GM19372 (cell line): ENCODE measurements at regions not wholly inside any gene's neighbourhood (a gene's known extent, or its start where the extent isn't known, plus 50 kb on each side); places are given as distances from the start of the nearest gene placed in this dataset.

ENCODE experiments used
- ATAC-seq: cut with Tn5 transposase; IDR thresholded peaks from one replicate; pipeline ENCODE4 v1.9.1; 2021; ENCODE audit warnings: mild to moderate bottlenecking, low read depth, moderate library complexity; ENCODE audit not compliant: unreplicated experiment

DNA sequence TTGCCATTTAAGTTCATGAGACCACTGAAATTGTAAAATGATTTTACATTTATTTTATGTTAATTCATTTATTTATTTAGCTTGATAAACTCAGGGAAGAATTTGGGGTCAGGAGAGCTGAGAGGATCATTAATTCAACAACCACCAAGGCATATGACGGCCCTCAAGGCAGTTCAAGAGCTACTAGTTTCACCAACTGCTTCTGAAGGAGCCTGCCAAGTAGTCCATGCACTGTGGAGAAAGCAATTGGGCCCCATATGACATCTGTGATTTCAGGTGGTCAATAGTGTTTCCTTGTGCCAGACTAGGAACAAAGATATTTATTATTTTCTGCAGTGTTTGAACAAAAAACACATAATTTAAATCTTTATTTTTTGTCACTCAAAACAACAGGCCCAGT, 236.4 kb downstream of the CASP12 start:
- ATAC-seq = no peak

DNA sequence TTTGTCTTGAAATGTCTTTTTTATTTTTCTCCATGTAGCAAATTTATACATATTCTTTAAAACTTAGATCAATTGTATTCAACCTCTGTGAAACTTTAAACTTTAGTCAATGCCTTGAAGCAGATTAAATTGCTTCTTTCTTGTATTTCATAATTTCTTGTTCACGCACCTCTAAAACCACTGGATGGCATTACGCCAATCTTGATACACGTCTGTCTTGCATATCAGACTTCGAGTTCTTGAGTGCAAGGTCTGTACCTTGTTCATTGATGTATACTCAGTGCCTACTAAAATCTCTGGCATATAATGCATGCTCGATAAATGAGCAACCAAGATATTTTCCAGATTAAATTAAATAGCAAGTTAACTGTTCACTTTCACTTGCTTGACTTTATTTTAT, 236.8 kb downstream of the CASP12 start:
- ATAC-seq = no peak

DNA sequence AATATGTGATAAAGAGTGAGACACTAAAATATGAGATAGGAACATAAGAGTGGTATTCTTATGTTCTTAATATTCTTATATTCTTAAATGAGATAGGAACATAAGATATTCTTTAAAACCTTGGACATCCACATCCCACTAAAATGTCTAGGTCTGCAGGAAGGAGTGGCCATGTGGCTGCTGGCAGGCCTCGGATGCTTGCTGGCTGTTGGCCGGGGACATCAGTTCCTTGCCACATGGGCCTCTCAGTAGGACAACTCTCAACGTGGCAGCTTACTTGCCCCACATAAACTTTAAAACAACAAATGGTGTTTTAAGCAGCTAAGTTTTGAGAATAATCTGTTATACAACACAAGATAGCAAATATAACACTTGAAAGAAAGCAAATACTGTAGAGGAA, 240.1 kb downstream of the CASP12 start:
- ATAC-seq = no peak

DNA sequence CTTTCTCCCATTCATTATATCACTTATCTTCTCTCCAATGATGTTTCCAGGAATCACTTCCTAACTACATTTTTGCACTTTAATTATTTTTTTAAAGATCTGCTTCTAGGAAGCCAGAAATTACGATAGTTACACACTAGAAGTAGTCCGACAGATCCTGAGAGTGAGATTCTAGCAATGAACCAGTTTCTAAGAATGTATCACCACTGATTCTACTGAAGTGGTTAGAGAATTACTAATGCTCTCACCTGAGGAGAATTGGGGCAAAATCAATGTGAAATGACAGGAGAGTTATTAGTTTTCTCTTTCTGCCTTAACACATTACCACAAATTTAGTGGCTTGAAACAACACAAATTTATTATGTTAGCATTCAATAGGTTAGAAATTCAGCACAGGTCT, 241.2 kb downstream of the CASP12 start:
- no peak for ATAC-seq

DNA sequence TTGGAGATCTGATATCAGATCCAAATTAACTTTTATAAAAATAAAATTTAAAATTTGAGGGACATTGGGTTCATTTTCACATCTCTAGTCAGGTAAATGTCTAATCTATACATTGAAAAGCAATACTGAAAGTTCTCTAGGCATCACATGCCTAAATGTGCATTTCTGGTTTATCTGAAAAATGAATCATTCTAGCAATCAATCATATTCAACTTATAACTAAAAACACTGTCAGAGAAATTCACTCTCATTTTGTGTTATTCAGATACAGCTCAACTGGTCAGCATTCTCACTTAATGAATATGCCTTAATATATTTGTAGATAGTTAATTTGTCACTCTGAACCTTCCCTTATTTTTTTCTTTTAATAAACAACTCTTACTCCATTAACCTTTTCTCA, 243.2 kb downstream of the CASP12 start:
- no peak for ATAC-seq

DNA sequence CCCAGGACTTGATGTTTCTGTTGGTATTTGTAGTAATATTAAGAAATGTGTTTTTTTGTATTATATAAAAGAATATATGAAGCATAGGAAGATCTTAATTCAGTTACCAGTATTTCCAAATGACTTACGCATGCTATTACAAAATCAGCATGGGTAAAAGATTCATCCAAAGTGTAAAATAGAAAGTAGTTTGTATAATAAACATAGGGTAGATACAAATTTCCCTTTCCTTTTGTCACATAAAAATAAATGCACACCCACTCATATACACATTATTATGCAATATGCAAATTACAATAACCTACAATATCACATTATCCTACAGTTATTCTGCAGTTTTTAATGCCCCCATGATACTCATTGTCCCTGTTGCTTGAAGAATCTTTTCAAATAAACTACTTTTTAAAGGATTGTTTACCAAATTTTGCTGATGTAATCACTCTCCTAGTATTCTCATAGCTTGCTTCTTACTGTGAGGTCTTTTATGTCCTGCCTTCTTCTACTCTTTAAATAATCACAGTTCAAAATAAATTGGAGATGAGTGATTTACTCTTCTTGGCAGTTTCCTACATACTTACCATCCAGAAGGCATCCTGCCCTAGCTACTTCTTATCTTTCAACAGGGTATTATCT, 244.0 kb downstream of the CASP12 start:
- no peak for ATAC-seq

DNA sequence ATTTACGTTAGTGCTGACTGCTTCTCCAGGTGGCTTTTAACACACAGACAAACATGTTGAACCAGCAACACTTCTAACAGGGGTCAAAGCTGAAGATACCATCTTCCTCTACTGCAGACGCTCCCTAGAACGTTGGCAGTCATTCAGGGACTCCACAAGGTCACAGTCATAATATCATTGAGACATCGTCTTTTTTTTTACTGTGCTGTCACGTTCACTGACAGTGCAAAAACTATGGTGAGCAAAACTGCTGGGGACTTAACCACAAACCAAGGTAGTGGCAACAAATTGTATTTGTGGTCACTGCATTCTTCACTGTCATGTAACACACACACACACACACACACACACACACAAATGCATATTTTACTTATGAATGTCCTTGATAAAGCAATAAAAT, 244.9 kb downstream of the CASP12 start:
- ATAC-seq = no peak

DNA sequence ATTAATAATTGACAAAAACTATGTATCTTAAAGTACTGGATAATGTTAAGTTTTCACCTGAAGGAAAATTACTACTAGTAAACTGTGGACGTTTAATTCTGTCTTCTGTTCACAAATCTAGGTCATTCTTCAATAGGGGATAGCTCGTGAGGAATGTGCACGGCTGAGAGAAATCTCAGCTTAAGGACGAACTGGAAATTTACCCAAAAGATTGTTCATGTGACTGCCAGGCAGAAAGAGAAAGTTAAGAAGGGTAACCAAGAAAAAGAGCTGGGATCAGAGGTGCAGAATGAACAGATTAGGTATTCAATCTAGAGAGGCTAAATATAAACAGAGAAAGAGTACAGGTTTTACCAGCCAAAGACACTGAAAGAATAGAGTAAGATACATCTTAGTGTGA, 245.3 kb downstream of the CASP12 start:
- no peak for ATAC-seq

DNA sequence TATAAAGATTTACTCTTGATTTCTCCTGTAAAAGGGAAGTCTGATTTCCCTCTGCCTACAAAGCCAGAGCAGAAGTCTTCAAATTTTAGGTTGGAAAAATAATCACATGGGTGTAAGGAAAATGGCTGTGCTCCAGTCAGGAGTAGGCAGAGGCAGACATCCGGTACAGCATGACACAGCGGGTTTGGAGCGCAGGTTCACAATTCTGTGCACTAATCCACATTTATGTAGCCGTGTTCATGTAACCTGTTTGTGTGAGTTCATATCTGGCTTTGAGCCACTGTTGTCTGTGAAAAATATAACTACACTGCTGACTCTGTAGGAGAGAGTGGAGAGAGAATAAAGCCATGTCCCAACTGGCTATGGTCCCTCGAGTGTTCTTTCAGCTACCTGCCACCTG, 248.0 kb downstream of the CASP12 start:
- no peak for ATAC-seq

DNA sequence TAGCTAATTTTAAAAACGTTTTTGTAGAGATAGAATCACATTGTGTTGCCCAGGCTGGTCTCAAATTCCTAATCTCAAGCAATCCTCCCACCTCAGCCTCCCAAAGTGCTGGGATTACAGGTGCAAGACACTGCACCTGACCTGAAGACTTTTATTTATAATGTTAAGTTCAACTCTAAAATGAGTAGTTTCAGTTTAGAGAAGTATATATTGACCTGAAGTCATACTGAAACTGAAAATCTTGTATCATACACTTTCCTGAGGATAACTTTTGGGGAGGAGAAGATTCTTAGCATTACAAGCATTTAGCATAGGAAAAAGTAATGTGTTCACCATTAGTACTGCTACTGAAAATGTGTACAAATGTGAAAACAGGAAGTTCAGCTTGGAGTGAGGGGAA, 249.3 kb downstream of the CASP12 start:
- no peak for ATAC-seq

DNA sequence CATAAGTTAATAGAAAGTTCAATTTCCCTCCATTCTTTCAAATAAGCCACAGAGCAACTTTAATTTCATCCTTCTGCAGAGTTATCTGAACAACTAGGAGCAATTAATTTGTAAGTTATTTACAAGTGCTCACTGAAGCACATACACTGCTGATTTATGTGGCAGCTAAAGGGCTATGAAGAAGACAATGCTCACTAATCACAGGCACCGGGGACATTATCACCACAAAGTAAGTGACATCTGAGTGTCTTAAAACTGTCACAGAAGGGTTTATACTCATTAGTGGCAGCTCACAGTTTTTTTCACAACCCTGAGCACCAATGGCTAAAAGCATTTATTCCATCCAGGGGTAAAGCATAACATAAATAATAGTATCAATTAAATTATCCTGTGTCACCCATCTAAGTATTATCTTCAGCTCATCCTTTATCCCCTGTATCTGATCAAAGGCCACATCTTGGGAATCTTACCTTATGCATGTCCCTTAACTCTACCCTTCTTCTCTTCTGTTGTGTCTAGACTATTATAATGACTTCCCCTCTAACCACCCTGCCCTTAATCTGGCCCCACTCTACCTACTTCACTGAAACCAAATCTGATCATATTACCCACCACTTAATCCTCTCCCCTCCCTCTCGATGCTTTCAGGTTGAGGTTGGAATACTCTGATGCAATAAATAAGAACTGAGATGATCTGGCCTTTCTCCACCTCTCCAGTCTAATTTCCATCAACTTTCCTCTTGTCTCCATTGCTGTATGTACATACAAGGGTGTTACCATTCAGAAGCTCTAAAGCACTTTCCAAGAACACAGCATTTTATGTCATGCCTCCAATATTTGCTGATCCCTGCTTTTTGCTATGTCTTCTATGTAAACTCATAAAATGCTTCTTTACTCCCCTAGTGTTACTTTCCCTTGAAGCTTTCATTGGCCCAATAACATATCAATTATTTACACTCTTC, 252.7 kb downstream of the CASP12 start:
- ATAC-seq = no peak

DNA sequence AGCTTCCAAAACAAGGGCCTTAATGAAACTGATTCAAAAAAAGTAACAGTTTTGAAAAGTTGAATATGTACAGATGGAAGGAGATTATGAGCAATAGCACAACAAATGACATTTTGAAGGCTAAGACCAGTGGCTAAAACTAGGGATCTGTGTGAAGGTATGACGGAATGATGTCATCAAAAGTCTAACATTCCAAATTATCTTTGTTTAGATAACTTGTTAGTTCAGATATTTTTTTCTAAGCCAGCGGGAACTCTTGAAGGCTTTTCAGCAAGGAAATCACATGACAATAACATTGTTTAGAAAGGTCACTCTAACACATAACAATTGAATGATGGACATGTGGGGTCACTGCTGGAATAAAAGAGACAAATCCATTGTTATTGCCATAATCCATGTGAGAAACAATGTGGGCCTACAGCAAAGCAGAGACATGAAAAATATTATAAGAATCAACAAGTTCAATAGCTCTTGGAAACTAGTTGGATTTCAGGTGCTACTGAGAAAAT, 260.5 kb downstream of the CASP12 start:
- no peak for ATAC-seq

DNA sequence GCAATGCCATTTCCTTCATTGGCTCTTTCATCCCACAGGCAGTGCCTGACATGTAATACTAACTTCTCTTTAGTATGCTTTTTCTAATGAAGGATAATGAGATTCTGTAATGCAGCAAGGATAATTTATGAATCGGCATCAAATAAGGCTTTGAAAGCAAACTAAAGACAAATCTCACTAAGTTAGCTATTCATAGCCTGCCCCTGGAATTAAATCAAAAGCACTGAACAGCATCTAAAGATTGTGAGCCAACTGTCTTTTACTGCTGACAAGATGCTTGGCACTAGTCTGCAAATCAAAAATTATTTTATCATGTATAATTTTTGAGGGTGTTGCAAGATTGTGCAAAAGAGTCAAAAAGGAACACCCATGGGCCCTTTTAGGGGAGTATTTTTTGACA, 265.0 kb downstream of the CASP12 start:
- no peak for ATAC-seq

DNA sequence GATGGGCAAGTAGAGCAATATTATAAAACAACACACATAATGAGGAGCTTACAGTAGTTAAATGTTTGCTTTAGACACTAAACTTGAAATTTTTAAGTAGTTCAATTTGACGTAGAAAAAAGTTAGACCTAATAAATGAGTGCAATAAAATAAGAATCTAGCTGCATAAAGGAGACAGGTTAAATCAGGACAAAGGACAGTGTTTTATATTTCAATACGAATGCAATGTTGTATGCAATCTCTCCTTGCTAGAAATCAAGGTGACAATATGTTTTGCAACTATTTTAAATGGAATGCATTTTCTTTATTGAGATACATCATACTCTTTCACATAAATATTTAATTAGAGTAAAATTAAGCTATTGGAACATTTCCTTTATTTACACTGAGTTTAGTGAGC, 267.9 kb downstream of the CASP12 start:
- ATAC-seq = no peak

DNA sequence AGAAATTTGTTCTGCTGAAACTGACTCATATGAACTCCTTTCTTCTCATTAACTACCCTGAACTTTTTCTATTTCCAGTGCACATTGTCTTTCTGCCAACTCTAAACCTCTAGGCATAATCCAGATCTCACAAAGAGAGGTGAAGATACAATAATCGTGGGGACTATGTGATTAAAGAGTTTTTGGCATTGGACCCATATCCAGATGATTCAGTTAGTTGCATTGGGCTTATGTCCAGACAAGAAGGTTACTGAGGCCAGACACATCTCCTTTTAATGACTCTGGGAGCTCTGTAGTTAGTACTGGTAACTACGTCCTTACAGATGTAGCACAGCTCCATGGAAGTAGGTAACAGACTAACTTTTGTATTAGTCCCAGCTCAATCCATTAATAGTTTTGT, 273.0 kb downstream of the CASP12 start:
- no peak for ATAC-seq

DNA sequence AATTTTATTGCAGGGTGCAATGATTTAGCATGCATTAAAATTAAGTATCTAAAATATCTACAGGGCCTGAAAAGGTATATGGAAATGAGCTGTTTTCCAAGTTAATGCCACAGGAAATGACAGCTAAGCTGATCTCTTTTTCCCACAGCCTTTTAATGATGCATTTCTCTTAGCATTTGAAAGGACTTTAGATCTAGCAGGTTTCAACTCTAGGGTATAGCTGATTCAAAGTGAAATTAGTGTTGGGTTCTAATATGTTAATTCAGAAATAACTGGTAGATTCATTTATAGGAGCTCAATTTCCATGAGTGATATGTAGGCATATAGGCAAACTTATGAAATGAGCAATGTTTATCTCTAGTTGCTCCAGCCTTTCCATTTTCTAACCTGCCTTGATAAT, 274.2 kb downstream of the CASP12 start:
- no peak for ATAC-seq

DNA sequence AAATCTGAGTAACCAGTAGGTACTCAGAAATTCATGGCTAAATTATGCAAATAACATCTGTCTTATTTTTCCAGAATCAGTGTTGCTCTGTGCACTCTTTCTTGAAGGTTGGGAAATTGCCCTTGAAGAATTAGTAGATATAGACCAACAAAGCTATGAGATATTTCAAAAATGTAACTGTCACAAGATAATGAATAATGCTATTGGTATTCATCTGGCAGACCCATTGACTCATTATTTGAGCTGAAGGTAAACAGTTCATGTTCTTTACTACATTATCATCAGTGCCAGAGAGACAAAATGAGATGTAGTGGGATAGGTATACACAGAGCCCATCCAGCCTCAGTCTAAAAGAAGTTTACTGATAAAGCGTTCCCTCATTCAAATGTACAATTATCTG, 274.7 kb downstream of the CASP12 start:
- no peak for ATAC-seq

DNA sequence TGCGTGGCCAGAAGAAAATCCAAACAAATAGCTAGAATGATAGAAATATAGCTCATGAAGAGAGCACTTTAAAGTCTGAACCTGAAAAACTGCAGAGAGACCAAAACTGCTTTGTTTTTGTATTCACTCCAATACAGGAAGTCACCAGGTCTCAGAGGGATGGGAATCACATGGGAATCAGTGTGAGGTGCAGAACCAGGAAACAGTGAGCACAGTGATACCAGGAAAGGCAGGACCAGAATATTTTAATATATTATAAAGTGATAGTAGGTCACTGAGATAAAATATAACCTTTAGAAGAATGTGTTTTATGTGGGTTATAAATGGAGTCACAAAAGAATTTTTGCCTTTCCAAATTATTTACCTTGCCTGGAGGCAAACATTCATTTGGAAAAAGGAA, 277.3 kb downstream of the CASP12 start:
- ATAC-seq = no peak

DNA sequence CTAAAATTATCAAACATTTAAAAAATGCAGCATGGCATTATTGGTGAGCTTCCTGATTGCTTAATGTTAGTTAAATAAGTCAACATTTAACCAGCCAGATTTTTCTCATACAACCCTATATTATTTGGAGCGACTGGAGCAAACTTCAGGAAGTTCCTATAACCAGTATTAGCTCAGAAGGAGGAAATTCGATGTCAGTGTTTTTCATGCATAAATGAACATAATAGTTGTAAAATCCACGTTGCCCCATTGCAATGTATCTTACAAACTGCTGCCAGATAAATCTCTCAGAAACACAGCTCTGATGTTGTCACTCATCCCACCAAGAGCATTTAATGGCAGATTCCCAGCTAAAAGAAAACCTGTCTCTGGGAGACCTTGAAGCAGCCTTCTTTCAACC, 278.5 kb downstream of the CASP12 start:
- ATAC-seq = no peak

DNA sequence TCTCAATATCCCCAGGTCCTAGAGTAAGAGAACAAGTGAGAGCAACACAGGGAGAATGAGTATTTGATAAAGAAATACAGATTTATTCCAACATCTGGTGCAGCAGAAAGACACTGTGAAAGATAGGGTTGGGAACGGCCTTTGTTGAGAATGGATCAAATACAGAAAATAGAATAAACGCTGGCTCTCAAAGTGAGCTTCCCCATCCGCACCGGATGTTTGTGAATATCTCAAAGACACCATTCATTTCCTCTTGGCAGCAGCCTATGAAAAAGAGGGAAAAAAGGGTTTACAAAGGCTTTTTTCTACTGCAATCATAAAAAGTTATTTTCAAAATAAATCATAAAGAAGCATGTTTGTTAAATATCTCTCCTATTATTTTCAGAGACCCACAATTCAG, 279.3 kb downstream of the CASP12 start:
- ATAC-seq = no peak

DNA sequence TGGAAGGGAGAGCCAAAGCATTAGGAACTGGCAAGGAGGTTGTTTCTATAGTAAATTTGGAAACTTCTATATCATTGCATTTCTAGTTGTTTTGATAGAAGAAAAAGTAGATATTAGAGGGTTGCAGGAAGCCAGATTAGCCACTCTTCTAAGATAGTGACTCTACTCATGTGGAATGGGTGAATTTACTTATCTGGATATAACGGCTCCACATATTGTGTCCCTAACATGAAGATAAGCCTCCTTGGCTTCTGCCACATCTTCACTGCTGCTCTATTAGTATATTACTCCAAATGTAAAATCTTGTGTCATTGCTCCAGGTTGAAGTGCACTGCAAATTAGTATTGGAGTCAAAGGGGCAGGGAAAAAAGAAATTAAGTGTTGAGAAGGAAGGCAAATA, 283.3 kb downstream of the CASP12 start:
- ATAC-seq = no peak

DNA sequence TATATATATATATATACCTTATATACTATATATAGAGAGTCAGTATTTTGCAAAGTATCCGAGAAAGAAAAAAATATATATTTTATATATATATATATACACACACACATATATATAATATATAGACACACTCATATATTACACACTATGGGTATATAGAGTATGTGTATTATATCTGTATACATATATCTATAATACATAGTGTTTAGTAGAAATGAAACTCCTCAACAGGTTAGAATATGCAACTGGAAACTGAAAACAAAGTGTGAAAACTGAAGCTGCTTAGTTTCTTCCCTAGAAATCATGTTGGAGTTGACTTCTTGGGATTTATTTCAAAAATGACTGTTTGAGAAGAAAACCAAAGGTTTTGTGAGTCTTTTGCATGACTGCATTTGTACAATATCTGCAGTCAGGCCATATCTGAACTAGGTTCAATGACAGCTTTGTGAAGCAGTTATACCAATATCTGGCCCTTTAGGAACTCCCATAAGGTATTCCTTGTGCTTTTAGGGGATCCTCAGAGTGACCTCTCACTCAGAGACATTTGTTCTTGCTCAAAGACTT, 284.1 kb downstream of the CASP12 start:
- no peak for ATAC-seq
